ENCODE measurements at regions not wholly inside any gene's neighbourhood (a gene's known extent, or its start where the extent isn't known, plus 50 kb on each side); places are given as distances from the start of the nearest gene placed in this dataset.

GRCh38 chr5:154557548-154557947 lies 79.5 kb upstream of the HAND1 start:
- POLR2A ChIA-PET, result interaction anchor here (1.0 kb wide), 1 partner anchor 15 kb away, joined by 3 read pairs; no protein-coding TSS in a partner anchor
- Histone ChIP-seq H3K79me2 (ENCODE audit: insufficient read depth, low read depth, low read length) (no peaks in the 10 kb centered on the region), H3K4me3 (ENCODE audit: low read depth, low read length, poor library complexity, severe bottlenecking) (no peak overlapping the region), H4K20me1 (ENCODE audit: insufficient read depth, low read length) (no peaks in the 10 kb centered on the region), H3K9me3 (ENCODE audit: low read length) (no peaks in the 10 kb centered on the region), H3K4me1 (ENCODE audit: insufficient read depth, low read length, poor library complexity, severe bottlenecking) (no peaks in the 10 kb centered on the region), H3K36me3 (ENCODE audit: insufficient read depth, low read length) (no peaks in the 10 kb centered on the region), H3K27ac (ENCODE audit: low read depth, low read length, poor library complexity, severe bottlenecking) (no peak overlapping the region), H3K4me2 (ENCODE audit: low read length) (no peak overlapping the region), H3K9me2 (ENCODE audit: insufficient read depth, low read length) (no peaks in the 10 kb centered on the region), H2AFZ (ENCODE audit: low read length) (no peak overlapping the region)
- BruUV-seq (replicated peaks), result no TSS peak
- no peak for DNase-seq (ENCODE audit: low spot score)
- TF ChIP-seq CTCF (conservative IDR thresholded peaks at IDR 0.05; ENCODE audit: low read length) (no peak), EZH2phosphoT487 (IDR thresholded peaks at IDR 0.05; ENCODE audit: borderline replicate concordance, low read depth, low read length) (no peak)
- intact Hi-C loops (cut with micrococcal nuclease; ENCODE audit: unreplicated experiment), result no loop called here
- CTCF ChIA-PET (ENCODE audit: unreplicated experiment), result no interaction called here

GRCh38 chr5:154547551-154547950 lies 69.5 kb upstream of the HAND1 start:
- H3K4me3 ChIP-seq (ENCODE audit: low read depth, low read length, poor library complexity, severe bottlenecking), result no peak overlapping the region
- no TSS peak for BruUV-seq (replicated peaks)
- no peaks in the 10 kb centered on the region for H4K20me1 ChIP-seq (ENCODE audit: insufficient read depth, low read length)
- no peaks in the 10 kb centered on the region for H3K9me3 ChIP-seq (ENCODE audit: low read length)
- no peaks in the 10 kb centered on the region for H3K79me2 ChIP-seq (ENCODE audit: insufficient read depth, low read depth, low read length)
- DNase-seq (ENCODE audit: low spot score), result no peak
- intact Hi-C loops (cut with micrococcal nuclease; ENCODE audit: unreplicated experiment), result no loop called here
- no peaks in the 10 kb centered on the region for H3K4me1 ChIP-seq (ENCODE audit: insufficient read depth, low read length, poor library complexity, severe bottlenecking)
- H3K9me2 ChIP-seq (ENCODE audit: insufficient read depth, low read length), result no peaks in the 10 kb centered on the region
- H2AFZ ChIP-seq (ENCODE audit: low read length), result no peak overlapping the region
- ChIA-PET POLR2A (interaction anchor here (0.7 kb wide), 1 partner anchor 84 kb away, joined by 3 read pairs; no protein-coding TSS in a partner anchor), CTCF (ENCODE audit: unreplicated experiment) (no interaction called here)
- no peaks in the 10 kb centered on the region for H3K36me3 ChIP-seq (ENCODE audit: insufficient read depth, low read length)
- TF ChIP-seq EZH2phosphoT487 (IDR thresholded peaks at IDR 0.05; ENCODE audit: borderline replicate concordance, low read depth, low read length) (no peak), CTCF (conservative IDR thresholded peaks at IDR 0.05; ENCODE audit: low read length) (no peak)
- H3K27ac ChIP-seq (ENCODE audit: low read depth, low read length, poor library complexity, severe bottlenecking), result no peak overlapping the region
- H3K4me2 ChIP-seq (ENCODE audit: low read length), result no peak overlapping the region

- ChIA-PET POLR2A (no interaction called here), CTCF (ENCODE audit: unreplicated experiment) (no interaction called here)
- H3K9me2 ChIP-seq (ENCODE audit: insufficient read depth, low read length), result no peaks in the 10 kb centered on the region
- H3K9me3 ChIP-seq (ENCODE audit: low read length), result no peaks in the 10 kb centered on the region
- H4K20me1 ChIP-seq (ENCODE audit: insufficient read depth, low read length), result no peaks in the 10 kb centered on the region
- H3K4me3 ChIP-seq (ENCODE audit: low read depth, low read length, poor library complexity, severe bottlenecking), result no peak overlapping the region
- BruUV-seq (replicated peaks), result no TSS peak
- no peak for DNase-seq (ENCODE audit: low spot score)
- no peak overlapping the region for H2AFZ ChIP-seq (ENCODE audit: low read length)
- no peaks in the 10 kb centered on the region for H3K36me3 ChIP-seq (ENCODE audit: insufficient read depth, low read length)
- H3K27ac ChIP-seq (ENCODE audit: low read depth, low read length, poor library complexity, severe bottlenecking), result no peak overlapping the region
- TF ChIP-seq CTCF (conservative IDR thresholded peaks at IDR 0.05; ENCODE audit: low read length), result no peak
- no peak for TF ChIP-seq EZH2phosphoT487 (IDR thresholded peaks at IDR 0.05; ENCODE audit: borderline replicate concordance, low read depth, low read length)
- intact Hi-C loops (cut with micrococcal nuclease; ENCODE audit: unreplicated experiment), result no loop called here
- H3K4me1 ChIP-seq (ENCODE audit: insufficient read depth, low read length, poor library complexity, severe bottlenecking), result no peaks in the 10 kb centered on the region
- H3K79me2 ChIP-seq (ENCODE audit: insufficient read depth, low read depth, low read length), result no peaks in the 10 kb centered on the region
- H3K4me2 ChIP-seq (ENCODE audit: low read length), result no peak overlapping the region
Observed at GRCh38 chr5:154546719-154547118, 68.7 kb upstream of the HAND1 start.

Measured in OCI-LY7 (cell line).